Fibroblast of the aortic adventitia (primary cell): ENCODE measurements at regions not wholly inside any gene's neighbourhood (a gene's known extent, or its start where the extent isn't known, plus 50 kb on each side); places are given as distances from the start of the nearest gene placed in this dataset.
"Not testable (repeated sequence)": the region's sequence is repeated elsewhere in the genome, so short reads cannot be mapped to it uniquely, and the experiment has no call there.

ENCODE experiments used
- DNase-seq: peaks from one replicate; pipeline ENCODE4 v3.0.0-alpha.2; 2010; ENCODE audit warnings: low read depth
- H3K4me3 ChIP-seq: 2 replicates; pipeline ENCODE4 v1.5.1; 2011; ENCODE audit warnings: low read depth, mild to moderate bottlenecking, control low read depth, low read length, moderate library complexity
- TF ChIP-seq, protein P1 (sequence below): IDR thresholded peaks from 2 replicates; pipeline ENCODE4 v1.5.1; 2011; ENCODE audit warnings: mild to moderate bottlenecking, low read length, control low read depth, inconsistent platforms; ENCODE audit not compliant: insufficient read depth

- TF ChIP-seq, protein P1, sequence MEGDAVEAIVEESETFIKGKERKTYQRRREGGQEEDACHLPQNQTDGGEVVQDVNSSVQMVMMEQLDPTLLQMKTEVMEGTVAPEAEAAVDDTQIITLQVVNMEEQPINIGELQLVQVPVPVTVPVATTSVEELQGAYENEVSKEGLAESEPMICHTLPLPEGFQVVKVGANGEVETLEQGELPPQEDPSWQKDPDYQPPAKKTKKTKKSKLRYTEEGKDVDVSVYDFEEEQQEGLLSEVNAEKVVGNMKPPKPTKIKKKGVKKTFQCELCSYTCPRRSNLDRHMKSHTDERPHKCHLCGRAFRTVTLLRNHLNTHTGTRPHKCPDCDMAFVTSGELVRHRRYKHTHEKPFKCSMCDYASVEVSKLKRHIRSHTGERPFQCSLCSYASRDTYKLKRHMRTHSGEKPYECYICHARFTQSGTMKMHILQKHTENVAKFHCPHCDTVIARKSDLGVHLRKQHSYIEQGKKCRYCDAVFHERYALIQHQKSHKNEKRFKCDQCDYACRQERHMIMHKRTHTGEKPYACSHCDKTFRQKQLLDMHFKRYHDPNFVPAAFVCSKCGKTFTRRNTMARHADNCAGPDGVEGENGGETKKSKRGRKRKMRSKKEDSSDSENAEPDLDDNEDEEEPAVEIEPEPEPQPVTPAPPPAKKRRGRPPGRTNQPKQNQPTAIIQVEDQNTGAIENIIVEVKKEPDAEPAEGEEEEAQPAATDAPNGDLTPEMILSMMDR: no peak
- no peak overlapping the region for H3K4me3 ChIP-seq
- peak; percentile 38 for DNase-seq
These were observed 91.6 kb upstream of the TAF11L2 start for GRCh38 chr5:17406423-17406838.

- no peak overlapping the region for H3K4me3 ChIP-seq
- DNase-seq: peak; percentile 40
- TF ChIP-seq, protein P1: no peak
These were observed 86.3 kb upstream of the TAF11L2 start for GRCh38 chr5:17411436-17412402.

DNA sequence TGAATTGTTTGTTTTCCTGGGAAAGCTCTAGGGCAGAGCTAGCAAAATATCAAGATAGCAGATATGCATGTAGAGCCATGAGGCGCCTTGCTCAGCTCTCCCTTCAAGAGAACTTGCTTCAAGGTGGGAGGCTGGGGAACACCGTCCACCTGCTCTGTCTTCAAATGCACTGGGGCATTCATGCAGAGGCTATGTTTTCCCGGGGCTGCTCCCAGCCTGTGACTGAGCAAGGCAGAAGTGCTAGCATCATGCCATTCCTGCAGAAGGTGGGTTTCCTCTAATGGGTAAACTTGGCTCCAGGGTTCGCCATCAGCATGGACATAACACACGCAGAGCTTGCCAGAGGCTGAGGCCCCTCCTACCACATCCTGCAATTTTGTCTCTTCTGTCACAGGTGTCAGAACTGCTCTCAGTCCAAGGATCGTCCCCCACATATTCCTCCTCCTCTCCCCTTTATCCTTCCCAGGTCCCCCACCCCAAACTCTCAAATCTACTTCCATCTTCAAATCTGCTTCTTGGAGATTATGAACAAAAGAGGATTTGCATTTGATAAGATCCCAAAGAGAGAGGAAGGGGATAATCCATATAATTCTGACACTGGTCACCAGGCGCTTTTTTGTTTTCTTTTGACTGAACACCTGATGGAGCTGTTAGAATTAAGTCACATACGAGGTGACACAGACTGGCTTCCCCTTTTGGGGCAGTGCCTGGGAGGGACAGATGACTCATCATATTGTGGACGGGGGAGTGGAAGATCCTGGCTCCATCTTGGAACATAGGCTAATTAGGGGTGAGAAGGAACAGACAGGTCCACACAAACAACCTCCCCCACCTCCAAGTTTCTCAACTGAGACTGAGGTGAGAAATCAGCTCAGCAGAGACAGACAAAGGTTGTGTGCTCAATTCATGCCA is 85.0 kb upstream of the TAF11L2 start:
- H3K4me3 ChIP-seq: no peak overlapping the region
- TF ChIP-seq, protein P1: no peak
- DNase-seq: no peak

GRCh38 chr5:17413691-17414090 is 84.3 kb upstream of the TAF11L2 start:
- H3K4me3 ChIP-seq: no peak overlapping the region
- TF ChIP-seq, protein P1: no peak
- no peak for DNase-seq

DNA sequence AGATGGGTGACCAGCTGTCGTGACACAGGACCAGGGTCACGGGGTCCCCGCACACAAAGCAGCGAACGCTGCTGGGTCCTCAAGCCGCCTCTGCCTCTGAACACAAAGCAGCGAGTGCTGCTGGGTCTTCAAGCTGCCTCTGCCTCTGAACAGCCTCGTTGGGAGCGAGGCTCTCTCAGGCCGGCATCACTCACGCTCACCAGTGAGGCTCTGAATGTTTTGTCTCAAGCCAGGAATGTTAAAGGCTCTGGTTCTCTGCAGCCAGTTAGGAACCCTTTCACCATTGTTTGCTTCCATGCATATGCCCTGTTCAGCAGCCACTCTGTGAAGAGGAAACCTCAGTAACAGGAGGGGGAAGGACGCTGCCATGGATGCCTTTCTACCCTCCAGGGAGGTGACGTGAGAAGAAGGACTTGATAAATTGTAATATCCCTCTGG is 82.7 kb upstream of the TAF11L2 start:
- no peak overlapping the region for H3K4me3 ChIP-seq
- DNase-seq: no peak
- TF ChIP-seq, protein P1: no peak

DNA sequence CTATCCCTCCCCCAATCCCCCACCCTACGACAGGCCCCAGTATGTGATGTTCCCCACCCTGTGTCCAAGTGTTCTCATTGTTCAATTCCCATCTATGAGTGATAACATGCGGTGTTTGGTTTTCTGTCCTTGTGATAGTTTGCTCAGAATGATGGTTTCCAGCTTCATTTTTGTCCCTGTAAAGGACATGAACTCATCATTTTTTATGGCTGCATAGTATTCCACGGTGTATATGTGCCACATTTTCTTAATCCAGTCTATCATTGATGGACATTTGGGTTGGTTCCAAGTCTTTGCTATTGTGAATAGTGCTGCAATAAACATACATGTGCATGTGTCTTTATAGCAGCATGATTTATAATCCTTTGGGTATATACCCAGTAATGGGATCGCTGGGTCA is 81.7 kb upstream of the TAF11L2 start:
- DNase-seq, H3K4me3 ChIP-seq: not testable (repeated sequence)

- no peak overlapping the region for H3K4me3 ChIP-seq
- TF ChIP-seq, protein P1: no peak
- DNase-seq: no peak
These were observed 73.4 kb upstream of the TAF11L2 start for GRCh38 chr5:17424674-17425073.
